Peyer's patch (tissue), 4 donors: ENCODE measurements at regions not wholly inside any gene's neighbourhood (a gene's known extent, or its start where the extent isn't known, plus 50 kb on each side); places are given as distances from the start of the nearest gene placed in this dataset.

ENCODE experiments used
- POLR2A ChIP-seq, 2 donors: fragments of 450-650 bp; IDR thresholded peaks; one replicate each; pipeline ENCODE4 v1.5.1; 2017; ENCODE audit warnings: antibody characterized with exemption in 2 of 2, mild to moderate bottlenecking in 2 of 2, moderate library complexity in 2 of 2
- TF ChIP-seq, protein P1 (sequence below), 6 experiments: fragments of 450-650 bp in 4 of 6; fragments of 200-600 bp in 2 of 6; sonication (generic) in 1 of 6; IDR thresholded peaks; one replicate each; pipeline ENCODE4 v1.5.1; 2017 to 2019; ENCODE audit warnings: antibody characterized with exemption in 6 of 6, mild to moderate bottlenecking in 3 of 6, moderate library complexity in 1 of 6

DNA sequence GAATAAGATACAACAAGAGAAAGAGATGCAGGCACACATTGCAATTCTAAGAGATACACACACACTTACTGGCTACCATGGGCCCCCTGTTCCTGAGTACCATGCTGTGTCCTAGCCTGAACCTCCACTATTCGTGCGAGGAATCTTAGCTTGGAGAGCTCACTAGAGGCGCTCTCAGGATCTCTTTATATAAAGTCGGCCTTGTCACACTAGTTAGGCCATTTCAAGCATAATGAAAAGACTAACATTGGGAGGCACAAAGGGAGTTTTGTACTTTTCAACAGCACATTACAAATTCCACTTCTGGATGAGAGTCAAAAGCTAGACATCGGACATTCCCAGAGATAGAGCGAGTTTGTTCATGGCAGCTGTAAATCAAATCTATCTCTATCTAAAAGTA, 365.2 kb downstream of the DSEL start:
- TF ChIP-seq POLR2A (IDR thresholded peaks at IDR 0.05) = no peak
- TF ChIP-seq, protein P1, sequence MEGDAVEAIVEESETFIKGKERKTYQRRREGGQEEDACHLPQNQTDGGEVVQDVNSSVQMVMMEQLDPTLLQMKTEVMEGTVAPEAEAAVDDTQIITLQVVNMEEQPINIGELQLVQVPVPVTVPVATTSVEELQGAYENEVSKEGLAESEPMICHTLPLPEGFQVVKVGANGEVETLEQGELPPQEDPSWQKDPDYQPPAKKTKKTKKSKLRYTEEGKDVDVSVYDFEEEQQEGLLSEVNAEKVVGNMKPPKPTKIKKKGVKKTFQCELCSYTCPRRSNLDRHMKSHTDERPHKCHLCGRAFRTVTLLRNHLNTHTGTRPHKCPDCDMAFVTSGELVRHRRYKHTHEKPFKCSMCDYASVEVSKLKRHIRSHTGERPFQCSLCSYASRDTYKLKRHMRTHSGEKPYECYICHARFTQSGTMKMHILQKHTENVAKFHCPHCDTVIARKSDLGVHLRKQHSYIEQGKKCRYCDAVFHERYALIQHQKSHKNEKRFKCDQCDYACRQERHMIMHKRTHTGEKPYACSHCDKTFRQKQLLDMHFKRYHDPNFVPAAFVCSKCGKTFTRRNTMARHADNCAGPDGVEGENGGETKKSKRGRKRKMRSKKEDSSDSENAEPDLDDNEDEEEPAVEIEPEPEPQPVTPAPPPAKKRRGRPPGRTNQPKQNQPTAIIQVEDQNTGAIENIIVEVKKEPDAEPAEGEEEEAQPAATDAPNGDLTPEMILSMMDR (IDR thresholded peaks at IDR 0.05) = no peak
